ENCODE measurements at regions not wholly inside any gene's neighbourhood (a gene's known extent, or its start where the extent isn't known, plus 50 kb on each side); places are given as distances from the start of the nearest gene placed in this dataset.

DNA sequence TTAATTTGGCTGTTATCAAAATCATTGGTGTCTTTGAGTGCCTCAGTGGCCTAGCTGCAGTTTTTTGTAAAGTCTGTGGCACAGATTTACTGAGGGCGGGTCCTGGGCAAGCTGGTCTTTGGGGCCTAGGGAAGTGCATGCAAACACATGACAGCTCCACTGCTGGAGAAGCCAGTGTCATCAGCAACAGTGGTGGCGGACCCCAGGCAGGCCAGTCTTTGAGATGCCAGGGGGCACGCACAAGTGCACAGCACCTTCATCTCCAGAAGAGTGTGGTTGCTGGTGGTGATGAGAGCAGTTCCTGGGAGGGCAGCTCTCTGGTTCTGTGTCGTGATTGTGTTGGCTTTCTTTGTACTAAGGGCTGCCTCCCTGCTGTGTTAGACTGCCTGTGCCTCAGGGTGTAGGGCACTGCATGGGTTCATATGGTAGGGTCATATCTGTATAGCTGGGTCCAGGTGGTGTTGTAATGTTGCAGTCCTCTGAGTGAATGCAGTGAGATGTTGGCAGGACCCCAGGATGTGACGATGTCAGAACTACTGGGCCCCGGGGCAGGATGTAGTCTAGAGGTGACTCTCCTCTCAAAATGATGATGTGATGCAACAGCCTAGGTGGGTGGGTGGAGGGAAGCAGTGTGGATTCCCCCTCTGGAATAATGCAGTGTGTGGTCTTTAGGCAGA, 646.7 kb upstream of the CDH2 start:
- no peak for TF ChIP-seq POLR2A (IDR thresholded peaks at IDR 0.05)
- TF ChIP-seq, protein P1, sequence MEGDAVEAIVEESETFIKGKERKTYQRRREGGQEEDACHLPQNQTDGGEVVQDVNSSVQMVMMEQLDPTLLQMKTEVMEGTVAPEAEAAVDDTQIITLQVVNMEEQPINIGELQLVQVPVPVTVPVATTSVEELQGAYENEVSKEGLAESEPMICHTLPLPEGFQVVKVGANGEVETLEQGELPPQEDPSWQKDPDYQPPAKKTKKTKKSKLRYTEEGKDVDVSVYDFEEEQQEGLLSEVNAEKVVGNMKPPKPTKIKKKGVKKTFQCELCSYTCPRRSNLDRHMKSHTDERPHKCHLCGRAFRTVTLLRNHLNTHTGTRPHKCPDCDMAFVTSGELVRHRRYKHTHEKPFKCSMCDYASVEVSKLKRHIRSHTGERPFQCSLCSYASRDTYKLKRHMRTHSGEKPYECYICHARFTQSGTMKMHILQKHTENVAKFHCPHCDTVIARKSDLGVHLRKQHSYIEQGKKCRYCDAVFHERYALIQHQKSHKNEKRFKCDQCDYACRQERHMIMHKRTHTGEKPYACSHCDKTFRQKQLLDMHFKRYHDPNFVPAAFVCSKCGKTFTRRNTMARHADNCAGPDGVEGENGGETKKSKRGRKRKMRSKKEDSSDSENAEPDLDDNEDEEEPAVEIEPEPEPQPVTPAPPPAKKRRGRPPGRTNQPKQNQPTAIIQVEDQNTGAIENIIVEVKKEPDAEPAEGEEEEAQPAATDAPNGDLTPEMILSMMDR (IDR thresholded peaks at IDR 0.05) = no peak
- no peak for TF ChIP-seq POLR2AphosphoS5 (IDR thresholded peaks at IDR 0.05)
